Naive thymus-derived CD8-positive, alpha-beta T cell (primary cell): ENCODE measurements at regions not wholly inside any gene's neighbourhood (a gene's known extent, or its start where the extent isn't known, plus 50 kb on each side); places are given as distances from the start of the nearest gene placed in this dataset.
A peak's percentile ranks its signal among the peaks of the same experiment; 100 is the strongest.
"Not testable (repeated sequence)": the region's sequence is repeated elsewhere in the genome, so short reads cannot be mapped to it uniquely, and the experiment has no call there.

Source experiments
- ATAC-seq, 2 donors: fragments of 150-1000 bp; cut with Tn5 transposase in 1 of 2; sonication (Bioruptor Pico), chemical (Tn5 transposase) in 1 of 2; 1 replicate in 1 of 2; 2 replicates in 1 of 2; pipeline ENCODE4 v1.10.0; 2021; ENCODE audit warnings: mild to moderate bottlenecking in 2 of 2, moderate library complexity in 2 of 2
- POLR2A ChIA-PET: fragments of 350-600 bp; sonication (Branson Sonifier 250); formaldehyde crosslinking; loops from one replicate; lab custom pipeline; 2021; ENCODE audit warnings: antibody characterized with exemption; lab: Charles Lee
- DNase-seq, 10 donors: peaks; one replicate each; pipeline versions ENCODE4 v3.0.0 to v3.0.0-alpha.2; 2020 to 2022
- H3K27ac Mint-ChIP-seq, 10 donors: one replicate each; pipeline ENCODE4 v1.8.0; 2020 to 2022; ENCODE audit warnings: mild to moderate bottlenecking in 10 of 10, mixed read lengths in 10 of 10, moderate library complexity in 4 of 10, inconsistent platforms in 1 of 10
- H3K27me3 Mint-ChIP-seq, 5 donors: one replicate each; pipeline ENCODE4 v1.8.0; 2021 to 2022; ENCODE audit warnings: mixed read lengths in 5 of 5
- H3K36me3 Mint-ChIP-seq, 3 donors: one replicate each; pipeline ENCODE4 v1.8.0; 2020 to 2022; ENCODE audit warnings: mixed read lengths in 3 of 3, mild to moderate bottlenecking in 2 of 3, inconsistent platforms in 1 of 3
- H3K4me1 Mint-ChIP-seq, 4 donors: one replicate each; pipeline ENCODE4 v1.8.0; 2021 to 2022; ENCODE audit warnings: mixed read lengths in 4 of 4
- H3K4me3 Mint-ChIP-seq, 10 donors: one replicate each; pipeline ENCODE4 v1.8.0; 2020 to 2022; ENCODE audit warnings: mild to moderate bottlenecking in 10 of 10, mixed read lengths in 10 of 10, moderate library complexity in 6 of 10, inconsistent platforms in 1 of 10
- H3K9me3 Mint-ChIP-seq, 9 donors: one replicate each; pipeline ENCODE4 v1.8.0; 2020 to 2022; ENCODE audit warnings: mixed read lengths in 9 of 9, mild to moderate bottlenecking in 3 of 9, inconsistent platforms in 1 of 9, moderate library complexity in 1 of 9

- DNase-seq (peak in 4 of 10 donors; percentile 10 to 29 (median 24)), ATAC-seq (no peak)
- H3K36me3 Mint-ChIP-seq = no peaks in the 10 kb centered on the region
- peaks cover 10 to 37% (median 23%) of the 10 kb centered on the region in 5 donors for H3K27me3 Mint-ChIP-seq
- peaks cover 0 to 4% (median 0%) of the 10 kb centered on the region in 4 donors for H3K4me1 Mint-ChIP-seq
- POLR2A ChIA-PET = no interaction called here
- no peak overlapping the region for H3K27ac Mint-ChIP-seq
- no peak overlapping the region for H3K4me3 Mint-ChIP-seq
- H3K9me3 Mint-ChIP-seq = no peaks in the 10 kb centered on the region
These were observed 207.9 kb upstream of the MYO3A start for GRCh38 chr10:25725917-25726716.

- POLR2A ChIA-PET = no interaction called here
- ATAC-seq (no peak), DNase-seq (no peak)
- Mint-ChIP-seq H3K36me3 (peaks cover 0 to 4% (median 0%) of the 10 kb centered on the region in 3 donors), H3K4me3 (no peak overlapping the region), H3K9me3 (peaks cover 0 to 10% (median 4%) of the 10 kb centered on the region in 9 donors), H3K27me3 (peaks cover 0 to 20% (median 10%) of the 10 kb centered on the region in 5 donors), H3K27ac (no peak overlapping the region), H3K4me1 (no peaks in the 10 kb centered on the region)
These were observed 195.3 kb upstream of the MYO3A start for GRCh38 chr10:25738776-25739175.

GRCh38 chr10:25743832-25744231 lies 190.2 kb upstream of the MYO3A start:
- peaks cover 0 to 14% (median 5%) of the 10 kb centered on the region in 5 donors for H3K27me3 Mint-ChIP-seq
- ATAC-seq = no peak
- POLR2A ChIA-PET = no interaction called here

GRCh38 chr10:25744574-25744973 lies 189.5 kb upstream of the MYO3A start:
- POLR2A ChIA-PET = no interaction called here
- DNase-seq (no peak), ATAC-seq (no peak)
- no peak overlapping the region for H3K4me3 Mint-ChIP-seq
- H3K27me3 Mint-ChIP-seq = peaks cover 0 to 12% (median 5%) of the 10 kb centered on the region in 5 donors
- H3K4me1 Mint-ChIP-seq = no peaks in the 10 kb centered on the region
- no peak overlapping the region for H3K27ac Mint-ChIP-seq
- H3K9me3 Mint-ChIP-seq = no peaks in the 10 kb centered on the region
- H3K36me3 Mint-ChIP-seq = no peaks in the 10 kb centered on the region

More at GRCh38 chr10:25743832-25744231, 190.2 kb upstream of the MYO3A start:
- Mint-ChIP-seq H3K27ac (no peak overlapping the region), H3K4me3 (no peak overlapping the region), H3K9me3 (no peaks in the 10 kb centered on the region), H3K36me3 (no peaks in the 10 kb centered on the region), H3K4me1 (no peaks in the 10 kb centered on the region)
- DNase-seq = no peak

GRCh38 chr10:25745976-25746375 lies 188.1 kb upstream of the MYO3A start:
- Mint-ChIP-seq H3K4me1 (no peaks in the 10 kb centered on the region), H3K36me3 (no peaks in the 10 kb centered on the region), H3K27ac (no peak overlapping the region), H3K27me3 (peaks cover 0 to 11% (median 2%) of the 10 kb centered on the region in 5 donors), H3K9me3 (no peaks in the 10 kb centered on the region), H3K4me3 (no peak overlapping the region)
- POLR2A ChIA-PET = no interaction called here
- ATAC-seq (no peak), DNase-seq (no peak)

- no peak for DNase-seq
- no peaks in the 10 kb centered on the region for H3K36me3 Mint-ChIP-seq
- no peaks in the 10 kb centered on the region for H3K9me3 Mint-ChIP-seq
- no peaks in the 10 kb centered on the region for H3K4me1 Mint-ChIP-seq
- H3K27me3 Mint-ChIP-seq = peaks cover 0 to 7% (median under 1%) of the 10 kb centered on the region in 5 donors
- no peak overlapping the region for H3K27ac Mint-ChIP-seq
- ATAC-seq = no peak
- POLR2A ChIA-PET = no interaction called here
- H3K4me3 Mint-ChIP-seq = no peak overlapping the region
These were observed 186.9 kb upstream of the MYO3A start for GRCh38 chr10:25747084-25747483.

DNA sequence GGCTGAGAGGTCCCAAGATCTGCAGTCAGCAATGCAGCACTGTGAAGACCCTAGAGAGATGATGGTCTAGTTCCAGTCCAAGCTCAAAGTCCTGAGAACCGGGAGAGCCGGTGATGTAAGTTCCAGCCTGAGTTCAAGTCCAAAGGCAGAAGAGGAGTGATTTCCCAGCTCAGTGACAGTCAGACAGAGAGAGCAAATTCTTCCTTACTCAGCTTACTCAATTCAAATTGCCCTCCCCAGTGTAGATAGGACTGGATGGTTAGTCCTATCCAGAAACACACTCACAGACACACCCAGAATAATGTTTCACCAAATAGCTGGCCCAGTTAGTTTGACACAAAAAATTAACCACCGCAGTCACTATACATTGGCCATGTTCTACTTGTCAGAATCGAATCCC lies 185.5 kb upstream of the MYO3A start:
- Mint-ChIP-seq H3K4me1 (no peaks in the 10 kb centered on the region), H3K27me3 (peaks cover 0 to 3% (median 0%) of the 10 kb centered on the region in 5 donors)

GRCh38 chr10:25753776-25754175 lies 180.3 kb upstream of the MYO3A start:
- Mint-ChIP-seq H3K27me3 (peaks cover 0 to 1% (median 0%) of the 10 kb centered on the region in 5 donors), H3K27ac (no peak overlapping the region), H3K4me1 (no peaks in the 10 kb centered on the region), H3K4me3 (no peak overlapping the region), H3K9me3 (peaks cover 0 to 4% (median 0%) of the 10 kb centered on the region in 9 donors), H3K36me3 (no peaks in the 10 kb centered on the region)
- ATAC-seq (no peak), DNase-seq (no peak)
- POLR2A ChIA-PET = no interaction called here

More for the DNA sequence above, 185.5 kb upstream of the MYO3A start:
- no peak overlapping the region for H3K4me3 Mint-ChIP-seq
- H3K36me3 Mint-ChIP-seq = no peaks in the 10 kb centered on the region
- DNase-seq (no peak), ATAC-seq (no peak)
- POLR2A ChIA-PET = no interaction called here
- H3K9me3 Mint-ChIP-seq = peaks cover 0 to under 1% (median 0%) of the 10 kb centered on the region in 9 donors
- no peak overlapping the region for H3K27ac Mint-ChIP-seq

GRCh38 chr10:25755874-25756273 lies 178.2 kb upstream of the MYO3A start:
- H3K27me3 Mint-ChIP-seq, ATAC-seq, H3K9me3 Mint-ChIP-seq, H3K4me1 Mint-ChIP-seq, DNase-seq, H3K4me3 Mint-ChIP-seq, H3K36me3 Mint-ChIP-seq, POLR2A ChIA-PET, H3K27ac Mint-ChIP-seq: not testable (repeated sequence)

- DNase-seq = no peak
- no peak overlapping the region for H3K4me3 Mint-ChIP-seq
- H3K27ac Mint-ChIP-seq = no peak overlapping the region
- H3K36me3 Mint-ChIP-seq = no peaks in the 10 kb centered on the region
- ATAC-seq = no peak
- POLR2A ChIA-PET = no interaction called here
- H3K4me1 Mint-ChIP-seq = no peaks in the 10 kb centered on the region
- peaks cover 0 to 4% (median 0%) of the 10 kb centered on the region in 9 donors for H3K9me3 Mint-ChIP-seq
- H3K27me3 Mint-ChIP-seq = peaks cover 0 to 4% (median 0%) of the 10 kb centered on the region in 5 donors
These were observed 177.2 kb upstream of the MYO3A start for GRCh38 chr10:25756784-25757183.

GRCh38 chr10:25758041-25758457 lies 176.0 kb upstream of the MYO3A start:
- POLR2A ChIA-PET = no interaction called here
- no peak for DNase-seq

GRCh38 chr10:25758511-25758910 lies 175.5 kb upstream of the MYO3A start:
- Mint-ChIP-seq H3K36me3 (no peaks in the 10 kb centered on the region), H3K27ac (no peak overlapping the region), H3K9me3 (peaks cover 0 to 4% (median 0%) of the 10 kb centered on the region in 9 donors), H3K27me3 (peaks cover 0 to 7% (median 0%) of the 10 kb centered on the region in 5 donors), H3K4me3 (no peak overlapping the region), H3K4me1 (no peaks in the 10 kb centered on the region)
- POLR2A ChIA-PET = no interaction called here
- DNase-seq = no peak
- ATAC-seq = no peak

More at GRCh38 chr10:25758041-25758457, 176.0 kb upstream of the MYO3A start:
- H3K36me3 Mint-ChIP-seq = no peaks in the 10 kb centered on the region
- peaks cover 0 to 7% (median 0%) of the 10 kb centered on the region in 5 donors for H3K27me3 Mint-ChIP-seq
- no peak overlapping the region for H3K27ac Mint-ChIP-seq
- no peak overlapping the region for H3K4me3 Mint-ChIP-seq
- peaks cover 0 to 4% (median 0%) of the 10 kb centered on the region in 9 donors for H3K9me3 Mint-ChIP-seq
- H3K4me1 Mint-ChIP-seq = no peaks in the 10 kb centered on the region
- ATAC-seq = no peak

DNA sequence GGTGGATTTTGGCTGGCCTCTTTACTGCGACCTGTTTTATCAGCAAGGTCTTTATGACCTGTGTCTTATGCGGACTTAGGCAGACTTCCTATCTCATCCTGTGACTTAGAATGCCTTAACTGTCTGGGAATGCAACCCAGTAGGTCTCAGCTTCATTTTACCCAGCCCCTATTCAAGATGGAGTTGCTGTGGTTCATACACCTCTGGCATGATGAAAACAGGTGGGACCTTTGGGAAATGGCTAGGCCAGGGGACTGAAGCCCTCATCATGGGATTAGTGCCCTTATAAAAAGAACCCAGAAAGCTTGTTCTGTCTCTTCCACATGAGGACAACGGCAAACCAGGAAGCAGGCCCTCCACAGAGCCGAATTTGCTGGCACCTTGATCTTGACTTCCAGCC lies 172.1 kb upstream of the MYO3A start:
- Mint-ChIP-seq H3K36me3 (no peaks in the 10 kb centered on the region), H3K4me3 (no peak overlapping the region), H3K27me3 (peaks cover 4 to 22% (median 18%) of the 10 kb centered on the region in 5 donors), H3K9me3 (no peaks in the 10 kb centered on the region), H3K27ac (no peak overlapping the region), H3K4me1 (peaks cover 0 to 2% (median 1%) of the 10 kb centered on the region in 4 donors)
- POLR2A ChIA-PET = no interaction called here
- ATAC-seq = no peak
- DNase-seq = no peak
